Left renal cortex interstitium (tissue), 4 donors: ENCODE measurements at regions not wholly inside any gene's neighbourhood (a gene's known extent, or its start where the extent isn't known, plus 50 kb on each side); places are given as distances from the start of the nearest gene placed in this dataset.

Experiments
- DNase-seq, 4 donors: peaks; one replicate each; pipeline ENCODE4 v3.0.0-alpha.2; 2013; ENCODE audit warnings: low read depth in 4 of 4, low spot score in 2 of 4, missing footprints in 1 of 4

GRCh38 chr6:6834356-6835222, 246.1 kb downstream of the LY86 start:
- no peak for DNase-seq

GRCh38 chr6:6835223-6835503, 246.6 kb downstream of the LY86 start:
- no peak for DNase-seq

GRCh38 chr6:6836609-6837406, 248.3 kb downstream of the LY86 start:
- DNase-seq: no peak

- no peak for DNase-seq
Measured at GRCh38 chr6:6837541-6838080, 249.1 kb downstream of the LY86 start.

GRCh38 chr6:6840831-6841291, 252.3 kb downstream of the LY86 start:
- DNase-seq: no peak

- no peak for DNase-seq
Measured at GRCh38 chr6:6841571-6841970, 253.1 kb downstream of the LY86 start.

GRCh38 chr6:6842291-6842690, 253.8 kb downstream of the LY86 start:
- DNase-seq: no peak

- DNase-seq: no peak
Measured at GRCh38 chr6:6843057-6843627, 254.6 kb downstream of the LY86 start.

GRCh38 chr6:6843777-6844176, 255.3 kb downstream of the LY86 start:
- DNase-seq: no peak

GRCh38 chr6:6844530-6844929, 256.0 kb downstream of the LY86 start:
- DNase-seq: no peak

GRCh38 chr6:6845603-6846002, 257.1 kb downstream of the LY86 start:
- DNase-seq: no peak

- no peak for DNase-seq
Measured at GRCh38 chr6:6847591-6847990, 259.1 kb downstream of the LY86 start.

- DNase-seq: no peak
Measured at GRCh38 chr6:6851059-6851948, 256.5 kb upstream of the RREB1 start.

- DNase-seq: no peak
Measured at GRCh38 chr6:6851949-6852261, 255.9 kb upstream of the RREB1 start.

GRCh38 chr6:6856538-6857523, 250.9 kb upstream of the RREB1 start:
- DNase-seq: no peak

GRCh38 chr6:6857528-6857927, 250.2 kb upstream of the RREB1 start:
- DNase-seq: no peak

- DNase-seq: no peak
Measured at GRCh38 chr6:6858533-6858982, 249.2 kb upstream of the RREB1 start.

- no peak for DNase-seq
Measured at GRCh38 chr6:6859105-6859504, 248.7 kb upstream of the RREB1 start.

- no peak for DNase-seq
Measured at GRCh38 chr6:6859722-6860121, 248.0 kb upstream of the RREB1 start.
